Prostate gland (tissue), 2 donors: ENCODE measurements at regions not wholly inside any gene's neighbourhood (a gene's known extent, or its start where the extent isn't known, plus 50 kb on each side); places are given as distances from the start of the nearest gene placed in this dataset.

ENCODE experiments used
- DNase-seq: peaks from one replicate; pipeline ENCODE4 v3.0.0-alpha.2; 2019; ENCODE audit warnings: low spot score
- H3K27ac ChIP-seq, 2 donors: fragments of 200-600 bp; sonication (generic); 2 replicates each; pipeline ENCODE4 v1.5.1; 2017 to 2019
- H3K27me3 ChIP-seq: fragments of 200-600 bp; sonication (generic); replicated peaks from 2 replicates; pipeline ENCODE4 v1.5.1; 2019; ENCODE audit not compliant: insufficient read depth
- H3K36me3 ChIP-seq, 2 donors: fragments of 200-600 bp; sonication (generic); 1 replicate in 1 of 2; 2 replicates in 1 of 2; pipeline versions ENCODE4 v1.5.1 to v1.8.1; 2017 to 2019
- H3K4me1 ChIP-seq: fragments of 200-600 bp; sonication (generic); replicated peaks from 2 replicates; pipeline ENCODE4 v1.5.1; 2019
- H3K4me3 ChIP-seq, 2 donors: fragments of 200-600 bp; sonication (generic); 2 replicates each; pipeline ENCODE4 v1.5.1; 2017 to 2019
- H3K9me3 ChIP-seq: fragments of 200-600 bp; sonication (generic); 2 replicates; pipeline ENCODE4 v1.5.1; 2017
- POLR2A ChIP-seq: fragments of 450-650 bp; IDR thresholded peaks from one replicate; pipeline ENCODE4 v1.6.1; 2016; ENCODE audit warnings: antibody characterized with exemption, mild to moderate bottlenecking
- POLR2AphosphoS5 ChIP-seq: sonication (generic); formaldehyde crosslinking; IDR thresholded peaks from one replicate; pipeline ENCODE4 v1.6.1; 2017; ENCODE audit warnings: antibody characterized with exemption
- WGBS: methylation state at CpG from one replicate; pipeline ENCODE4 v1.1.5; 2018; 5-methylcytosine and 5-hydroxymethylcytosine counted together
- intact Hi-C: fragments of 100-400 bp; cut with DNase I; formaldehyde crosslinking; loops from one replicate; pipeline ENCODE4 v1.14.2; 2022
- TF ChIP-seq, protein P1 (sequence below), 4 experiments: fragments of 200-600 bp in 2 of 4; fragments of 450-650 bp in 2 of 4; sonication (generic) in 2 of 4; IDR thresholded peaks; 1 replicate in 3 of 4; 2 replicates in 1 of 4; pipeline ENCODE4 v1.5.1; 2016 to 2019; ENCODE audit warnings: antibody characterized with exemption in 4 of 4, mild to moderate bottlenecking in 2 of 4, moderate library complexity in 2 of 4

DNA sequence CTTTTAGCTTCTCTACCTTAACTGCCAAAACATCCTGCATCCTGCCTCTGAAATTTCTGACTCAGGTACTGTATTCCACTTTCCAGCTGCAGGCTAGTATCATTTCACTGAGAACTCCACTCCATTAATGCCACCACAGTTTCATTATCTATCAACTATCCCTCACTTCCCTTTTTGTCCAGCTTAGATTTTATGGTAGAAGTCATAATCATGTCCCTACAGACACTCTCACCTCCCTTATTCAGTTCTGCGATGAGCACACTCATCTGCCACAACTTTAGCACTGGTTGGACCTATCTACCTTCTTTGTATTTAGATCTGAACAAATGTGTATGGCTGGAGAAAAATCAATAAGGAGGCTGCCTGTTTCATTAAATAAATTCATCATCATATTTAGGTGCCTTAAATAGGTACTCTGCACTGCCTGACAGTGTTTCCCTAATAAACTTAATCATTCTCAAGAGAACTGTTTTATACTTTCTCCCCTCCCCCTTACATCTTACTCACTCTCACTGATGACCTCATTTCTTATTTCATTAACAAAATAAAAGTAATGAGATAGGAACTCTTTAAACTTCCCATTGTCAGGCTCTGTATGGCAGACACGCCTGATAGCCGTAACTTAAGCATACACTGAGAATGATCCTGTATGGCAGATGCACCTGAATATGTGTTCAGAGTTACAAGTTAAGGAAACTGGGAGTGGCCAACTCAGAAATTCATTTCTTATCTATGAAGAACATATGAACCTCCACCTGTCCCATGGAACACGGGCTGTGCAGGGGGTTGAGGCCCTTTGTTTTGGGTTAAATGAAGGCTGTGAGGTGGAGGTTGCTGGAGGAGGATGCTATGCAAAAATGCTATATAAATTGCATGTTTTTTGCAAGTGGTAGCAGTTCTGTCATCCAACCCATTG is 95.3 kb upstream of the MAN1A1 start:
- Histone ChIP-seq H3K27me3 (no peaks in the 10 kb centered on the region), H3K27ac (no peak overlapping the region), H3K9me3 (no peaks in the 10 kb centered on the region), H3K36me3 (no peaks in the 10 kb centered on the region), H3K4me3 (no peak overlapping the region), H3K4me1 (no peaks in the 10 kb centered on the region)
- intact Hi-C loops: no loop called here
- DNase-seq: no peak
- WGBS: 93% methylated on average over 4 of the region's 4 CpGs
- TF ChIP-seq POLR2A (no peak), POLR2AphosphoS5 (no peak)
- TF ChIP-seq, protein P1, sequence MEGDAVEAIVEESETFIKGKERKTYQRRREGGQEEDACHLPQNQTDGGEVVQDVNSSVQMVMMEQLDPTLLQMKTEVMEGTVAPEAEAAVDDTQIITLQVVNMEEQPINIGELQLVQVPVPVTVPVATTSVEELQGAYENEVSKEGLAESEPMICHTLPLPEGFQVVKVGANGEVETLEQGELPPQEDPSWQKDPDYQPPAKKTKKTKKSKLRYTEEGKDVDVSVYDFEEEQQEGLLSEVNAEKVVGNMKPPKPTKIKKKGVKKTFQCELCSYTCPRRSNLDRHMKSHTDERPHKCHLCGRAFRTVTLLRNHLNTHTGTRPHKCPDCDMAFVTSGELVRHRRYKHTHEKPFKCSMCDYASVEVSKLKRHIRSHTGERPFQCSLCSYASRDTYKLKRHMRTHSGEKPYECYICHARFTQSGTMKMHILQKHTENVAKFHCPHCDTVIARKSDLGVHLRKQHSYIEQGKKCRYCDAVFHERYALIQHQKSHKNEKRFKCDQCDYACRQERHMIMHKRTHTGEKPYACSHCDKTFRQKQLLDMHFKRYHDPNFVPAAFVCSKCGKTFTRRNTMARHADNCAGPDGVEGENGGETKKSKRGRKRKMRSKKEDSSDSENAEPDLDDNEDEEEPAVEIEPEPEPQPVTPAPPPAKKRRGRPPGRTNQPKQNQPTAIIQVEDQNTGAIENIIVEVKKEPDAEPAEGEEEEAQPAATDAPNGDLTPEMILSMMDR (IDR thresholded peaks at IDR 0.05): no peak

- H3K36me3 ChIP-seq: no peaks in the 10 kb centered on the region
- H3K4me1 ChIP-seq: no peaks in the 10 kb centered on the region
Measured at GRCh38 chr6:119443993-119444641, 94.6 kb upstream of the MAN1A1 start.

GRCh38 chr6:119442776-119443184 is 93.2 kb upstream of the MAN1A1 start:
- intact Hi-C loops: no loop called here
- TF ChIP-seq POLR2AphosphoS5: no peak
- TF ChIP-seq POLR2A: no peak
- TF ChIP-seq, protein P1 (IDR thresholded peaks at IDR 0.05): no peak
- DNase-seq: no peak
- H3K4me3 ChIP-seq: no peak overlapping the region
- no peaks in the 10 kb centered on the region for H3K4me1 ChIP-seq
- no peaks in the 10 kb centered on the region for H3K36me3 ChIP-seq
- WGBS: 81% methylated on average over 9 of the region's 9 CpGs
- H3K9me3 ChIP-seq: no peaks in the 10 kb centered on the region
- H3K27ac ChIP-seq: no peak overlapping the region
- no peaks in the 10 kb centered on the region for H3K27me3 ChIP-seq

More at GRCh38 chr6:119443993-119444641, 94.6 kb upstream of the MAN1A1 start:
- Histone ChIP-seq H3K4me3 (no peak overlapping the region), H3K27me3 (no peaks in the 10 kb centered on the region), H3K27ac (no peak overlapping the region), H3K9me3 (no peaks in the 10 kb centered on the region)
- TF ChIP-seq, protein P1 (IDR thresholded peaks at IDR 0.05): no peak
- TF ChIP-seq POLR2A (no peak), POLR2AphosphoS5 (no peak)
- intact Hi-C loops: no loop called here
- no peak for DNase-seq
- 91% methylated on average over 7 of the region's 7 CpGs for WGBS

DNA sequence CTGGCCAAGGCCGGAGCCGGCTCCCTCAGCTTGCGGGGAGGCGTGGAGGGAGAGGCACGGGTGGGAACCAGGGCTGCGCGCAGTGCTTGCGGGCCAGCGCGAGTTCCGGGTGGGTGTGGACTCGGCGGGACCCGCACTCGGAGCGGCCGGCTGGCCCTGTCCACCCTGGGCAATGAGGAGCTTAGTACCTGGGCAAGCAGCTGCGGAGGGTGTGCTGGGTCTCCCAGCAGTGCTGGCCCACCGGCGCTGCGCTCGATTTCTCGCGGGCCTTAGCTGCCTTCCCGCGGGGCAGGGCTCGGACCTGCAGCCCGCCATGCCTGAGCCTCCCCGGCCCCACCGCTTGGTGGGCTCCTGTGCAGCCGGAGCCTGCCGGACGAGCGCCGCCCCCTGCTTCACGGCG is 91.4 kb upstream of the MAN1A1 start:
- WGBS: over 99% methylated on average over 26 of the region's 37 CpGs
- DNase-seq: no peak
- TF ChIP-seq POLR2A: no peak
- TF ChIP-seq, protein P1 (IDR thresholded peaks at IDR 0.05): no peak
- TF ChIP-seq POLR2AphosphoS5: no peak
- Histone ChIP-seq H3K27me3 (no peaks in the 10 kb centered on the region), H3K4me1 (no peaks in the 10 kb centered on the region), H3K9me3 (no peaks in the 10 kb centered on the region), H3K27ac (no peak overlapping the region), H3K4me3 (no peak overlapping the region), H3K36me3 (no peaks in the 10 kb centered on the region)
- intact Hi-C loops: no loop called here
